ENCODE measurements at regions not wholly inside any gene's neighbourhood (a gene's known extent, or its start where the extent isn't known, plus 50 kb on each side); places are given as distances from the start of the nearest gene placed in this dataset.

GRCh38 chr4:35167385-35167784 is 1076.9 kb downstream of the ARAP2 start:
- DNase-seq (ENCODE audit: low read depth in 2 of 2) = no peak

- DNase-seq (ENCODE audit: low read depth in 2 of 2) = no peak
Measured at GRCh38 chr4:35175487-35175886, 1068.8 kb downstream of the ARAP2 start.

GRCh38 chr4:35175894-35176293 is 1068.4 kb downstream of the ARAP2 start:
- no peak for DNase-seq (ENCODE audit: low read depth in 2 of 2)

GRCh38 chr4:35182451-35182850 is 1061.9 kb downstream of the ARAP2 start:
- DNase-seq (ENCODE audit: low read depth in 2 of 2) = no peak

- no peak for DNase-seq (ENCODE audit: low read depth in 2 of 2)
Measured at GRCh38 chr4:35189988-35190613, 1054.2 kb downstream of the ARAP2 start.

GRCh38 chr4:35201403-35201802 is 1042.9 kb downstream of the ARAP2 start:
- DNase-seq (ENCODE audit: low read depth in 2 of 2) = no peak

- DNase-seq (ENCODE audit: low read depth in 2 of 2) = no peak
Measured at GRCh38 chr4:35216636-35217035, 1027.7 kb downstream of the ARAP2 start.

GRCh38 chr4:35217331-35217730 is 1027.0 kb downstream of the ARAP2 start:
- no peak for DNase-seq (ENCODE audit: low read depth in 2 of 2)

- DNase-seq (ENCODE audit: low read depth in 2 of 2) = no peak
Measured at GRCh38 chr4:35228313-35228712, 1016.0 kb downstream of the ARAP2 start.

- DNase-seq (ENCODE audit: low read depth in 2 of 2) = no peak
Measured at GRCh38 chr4:35229021-35229420, 1015.3 kb downstream of the ARAP2 start.

GRCh38 chr4:35237924-35238323 is 1006.4 kb downstream of the ARAP2 start:
- no peak for DNase-seq (ENCODE audit: low read depth in 2 of 2)

GRCh38 chr4:35238793-35239192 is 1005.5 kb downstream of the ARAP2 start:
- DNase-seq (ENCODE audit: low read depth in 2 of 2) = no peak

GRCh38 chr4:35246493-35246892 is 997.8 kb downstream of the ARAP2 start:
- DNase-seq (ENCODE audit: low read depth in 2 of 2) = no peak

GRCh38 chr4:35247047-35247446 is 997.3 kb downstream of the ARAP2 start:
- no peak for DNase-seq (ENCODE audit: low read depth in 2 of 2)

GRCh38 chr4:35250331-35250730 is 994.0 kb downstream of the ARAP2 start:
- DNase-seq (ENCODE audit: low read depth in 2 of 2) = no peak

- no peak for DNase-seq (ENCODE audit: low read depth in 2 of 2)
Measured at GRCh38 chr4:35250761-35251160, 993.6 kb downstream of the ARAP2 start.

- DNase-seq (ENCODE audit: low read depth in 2 of 2) = no peak
Measured at GRCh38 chr4:35252071-35252470, 992.2 kb downstream of the ARAP2 start.

GRCh38 chr4:35252866-35253265 is 991.4 kb downstream of the ARAP2 start:
- DNase-seq (ENCODE audit: low read depth in 2 of 2) = no peak

- DNase-seq (ENCODE audit: low read depth in 2 of 2) = no peak
Measured at GRCh38 chr4:35253331-35253730, 991.0 kb downstream of the ARAP2 start.

- no peak for DNase-seq (ENCODE audit: low read depth in 2 of 2)
Measured at GRCh38 chr4:35286434-35286833, 957.9 kb downstream of the ARAP2 start.

GRCh38 chr4:35300996-35301774 is 943.1 kb downstream of the ARAP2 start:
- DNase-seq (ENCODE audit: low read depth in 2 of 2) = no peak

GRCh38 chr4:35315419-35315818 is 928.9 kb downstream of the ARAP2 start:
- no peak for DNase-seq (ENCODE audit: low read depth in 2 of 2)

GRCh38 chr4:35325908-35326453 is 918.3 kb downstream of the ARAP2 start:
- DNase-seq (ENCODE audit: low read depth in 2 of 2) = no peak

Measured in stimulated activated CD4-positive, alpha-beta T cell treated with anti-CD3 and anti-CD28 coated beads, Interleukin-1b, Interleukin-23, amount 100 ng/mL, for 4 hours (primary cell).